ENCODE measurements at regions not wholly inside any gene's neighbourhood (a gene's known extent, or its start where the extent isn't known, plus 50 kb on each side); places are given as distances from the start of the nearest gene placed in this dataset.

GRCh38 chr9:14560194-14560593 is 133.0 kb downstream of the ZDHHC21 start:
- no peak for TF ChIP-seq POLR2A (IDR thresholded peaks at IDR 0.05; ENCODE audit: low read depth, low read length)
- DNase-seq (ENCODE audit: insufficient read length, low spot score) = no peak
- FAIRE-seq = no peak

- DNase-seq (ENCODE audit: insufficient read length, low spot score) (no peak), FAIRE-seq (no peak)
- TF ChIP-seq POLR2A (IDR thresholded peaks at IDR 0.05; ENCODE audit: low read depth, low read length) = no peak
These were observed 138.3 kb downstream of the ZDHHC21 start for GRCh38 chr9:14554886-14555285.

- no peak for FAIRE-seq
- no peak for TF ChIP-seq POLR2A (IDR thresholded peaks at IDR 0.05; ENCODE audit: low read depth, low read length)
- no peak for DNase-seq (ENCODE audit: insufficient read length, low spot score)
These were observed 145.8 kb downstream of the ZDHHC21 start for GRCh38 chr9:14547245-14548060.

- TF ChIP-seq POLR2A (IDR thresholded peaks at IDR 0.05; ENCODE audit: low read depth, low read length) = no peak
- DNase-seq (ENCODE audit: insufficient read length, low spot score) (no peak), FAIRE-seq (no peak)
These were observed 146.5 kb downstream of the ZDHHC21 start for GRCh38 chr9:14546693-14547092.

GRCh38 chr9:14542071-14542470 is 151.2 kb downstream of the ZDHHC21 start:
- DNase-seq (ENCODE audit: insufficient read length, low spot score) (no peak), FAIRE-seq (no peak)

GRCh38 chr9:14538526-14538925 is 154.7 kb downstream of the ZDHHC21 start:
- TF ChIP-seq POLR2A (IDR thresholded peaks at IDR 0.05; ENCODE audit: low read depth, low read length) = no peak
- no peak for DNase-seq (ENCODE audit: insufficient read length, low spot score)
- no peak for FAIRE-seq

More at GRCh38 chr9:14542071-14542470, 151.2 kb downstream of the ZDHHC21 start:
- TF ChIP-seq POLR2A (IDR thresholded peaks at IDR 0.05; ENCODE audit: low read depth, low read length) = no peak

- DNase-seq (ENCODE audit: insufficient read length, low spot score) (no peak), FAIRE-seq (no peak)
- no peak for TF ChIP-seq POLR2A (IDR thresholded peaks at IDR 0.05; ENCODE audit: low read depth, low read length)
These were observed 157.9 kb downstream of the ZDHHC21 start for GRCh38 chr9:14535161-14535955.

- no peak for TF ChIP-seq POLR2A (IDR thresholded peaks at IDR 0.05; ENCODE audit: low read depth, low read length)
- no peak for DNase-seq (ENCODE audit: insufficient read length, low spot score)
- FAIRE-seq = no peak
These were observed 159.2 kb downstream of the ZDHHC21 start for GRCh38 chr9:14533867-14534640.

GRCh38 chr9:14532456-14533115 is 160.6 kb downstream of the ZDHHC21 start:
- TF ChIP-seq POLR2A (IDR thresholded peaks at IDR 0.05; ENCODE audit: low read depth, low read length) = no peak
- no peak for FAIRE-seq
- DNase-seq (ENCODE audit: insufficient read length, low spot score) = no peak

- FAIRE-seq (no peak), DNase-seq (ENCODE audit: insufficient read length, low spot score) (no peak)
- no peak for TF ChIP-seq POLR2A (IDR thresholded peaks at IDR 0.05; ENCODE audit: low read depth, low read length)
These were observed 161.6 kb downstream of the ZDHHC21 start for GRCh38 chr9:14531341-14532269.

GRCh38 chr9:14530841-14531240 is 162.4 kb downstream of the ZDHHC21 start:
- FAIRE-seq = no peak
- DNase-seq (ENCODE audit: insufficient read length, low spot score) = no peak
- no peak for TF ChIP-seq POLR2A (IDR thresholded peaks at IDR 0.05; ENCODE audit: low read depth, low read length)

GRCh38 chr9:14530366-14530765 is 162.9 kb downstream of the ZDHHC21 start:
- no peak for TF ChIP-seq POLR2A (IDR thresholded peaks at IDR 0.05; ENCODE audit: low read depth, low read length)
- no peak for DNase-seq (ENCODE audit: insufficient read length, low spot score)
- FAIRE-seq = no peak
